ENCODE measurements at regions not wholly inside any gene's neighbourhood (a gene's known extent, or its start where the extent isn't known, plus 50 kb on each side); places are given as distances from the start of the nearest gene placed in this dataset.

GRCh38 chr5:158123595-158123994 is 264.6 kb upstream of the CLINT1 start:
- no peaks in the 10 kb centered on the region for H3K9me3 Mint-ChIP-seq (ENCODE audit: unreplicated experiment)
- no peak for DNase-seq
- H3K27ac Mint-ChIP-seq (ENCODE audit: unreplicated experiment) = no peak overlapping the region
- H3K4me3 Mint-ChIP-seq (ENCODE audit: unreplicated experiment) = no peak overlapping the region
- H3K36me3 Mint-ChIP-seq (ENCODE audit: unreplicated experiment) = no peaks in the 10 kb centered on the region
- no peak for TF ChIP-seq CTCF (IDR thresholded peaks at IDR 0.05; ENCODE audit: partially characterized antibody, unreplicated experiment)
- H3K27me3 Mint-ChIP-seq (ENCODE audit: unreplicated experiment) = no peaks in the 10 kb centered on the region
- peaks cover 2% of the 10 kb centered on the region for H3K4me1 Mint-ChIP-seq (ENCODE audit: low read depth, unreplicated experiment)

GRCh38 chr5:158121678-158122077 is 262.7 kb upstream of the CLINT1 start:
- no peaks in the 10 kb centered on the region for H3K36me3 Mint-ChIP-seq (ENCODE audit: unreplicated experiment)
- H3K9me3 Mint-ChIP-seq (ENCODE audit: unreplicated experiment) = no peaks in the 10 kb centered on the region
- no peaks in the 10 kb centered on the region for H3K4me1 Mint-ChIP-seq (ENCODE audit: low read depth, unreplicated experiment)
- no peak overlapping the region for H3K27ac Mint-ChIP-seq (ENCODE audit: unreplicated experiment)
- H3K4me3 Mint-ChIP-seq (ENCODE audit: unreplicated experiment) = no peak overlapping the region
- no peaks in the 10 kb centered on the region for H3K27me3 Mint-ChIP-seq (ENCODE audit: unreplicated experiment)
- DNase-seq = no peak
- TF ChIP-seq CTCF (IDR thresholded peaks at IDR 0.05; ENCODE audit: partially characterized antibody, unreplicated experiment) = no peak

- Mint-ChIP-seq H3K9me3 (ENCODE audit: unreplicated experiment) (no peaks in the 10 kb centered on the region), H3K4me3 (ENCODE audit: unreplicated experiment) (no peak overlapping the region), H3K4me1 (ENCODE audit: low read depth, unreplicated experiment) (no peaks in the 10 kb centered on the region), H3K27ac (ENCODE audit: unreplicated experiment) (no peak overlapping the region), H3K27me3 (ENCODE audit: unreplicated experiment) (no peaks in the 10 kb centered on the region), H3K36me3 (ENCODE audit: unreplicated experiment) (no peaks in the 10 kb centered on the region)
- no peak for DNase-seq
- TF ChIP-seq CTCF (IDR thresholded peaks at IDR 0.05; ENCODE audit: partially characterized antibody, unreplicated experiment) = no peak
These were observed 261.8 kb upstream of the CLINT1 start for GRCh38 chr5:158120760-158121159.

- Mint-ChIP-seq H3K4me1 (ENCODE audit: low read depth, unreplicated experiment) (no peaks in the 10 kb centered on the region), H3K27ac (ENCODE audit: unreplicated experiment) (no peak overlapping the region), H3K36me3 (ENCODE audit: unreplicated experiment) (no peaks in the 10 kb centered on the region), H3K4me3 (ENCODE audit: unreplicated experiment) (no peak overlapping the region), H3K9me3 (ENCODE audit: unreplicated experiment) (no peaks in the 10 kb centered on the region), H3K27me3 (ENCODE audit: unreplicated experiment) (no peaks in the 10 kb centered on the region)
- no peak for DNase-seq
- TF ChIP-seq CTCF (IDR thresholded peaks at IDR 0.05; ENCODE audit: partially characterized antibody, unreplicated experiment) = no peak
These were observed 261.2 kb upstream of the CLINT1 start for GRCh38 chr5:158119961-158120723.

GRCh38 chr5:158117467-158118160 is 258.7 kb upstream of the CLINT1 start:
- H3K27me3 Mint-ChIP-seq (ENCODE audit: unreplicated experiment) = no peaks in the 10 kb centered on the region
- no peak for DNase-seq
- no peaks in the 10 kb centered on the region for H3K36me3 Mint-ChIP-seq (ENCODE audit: unreplicated experiment)
- H3K4me1 Mint-ChIP-seq (ENCODE audit: low read depth, unreplicated experiment) = peaks cover 4% of the 10 kb centered on the region
- H3K27ac Mint-ChIP-seq (ENCODE audit: unreplicated experiment) = no peak overlapping the region
- no peak overlapping the region for H3K4me3 Mint-ChIP-seq (ENCODE audit: unreplicated experiment)
- no peaks in the 10 kb centered on the region for H3K9me3 Mint-ChIP-seq (ENCODE audit: unreplicated experiment)
- TF ChIP-seq CTCF (IDR thresholded peaks at IDR 0.05; ENCODE audit: partially characterized antibody, unreplicated experiment) = no peak

Measured in glutamatergic neuron (in vitro differentiated cells).